ENCODE measurements at regions not wholly inside any gene's neighbourhood (a gene's known extent, or its start where the extent isn't known, plus 50 kb on each side); places are given as distances from the start of the nearest gene placed in this dataset.

- no peaks in the 10 kb centered on the region for H3K4me1 Mint-ChIP-seq
These were observed 382.5 kb downstream of the NYAP2 start for GRCh38 chr2:225781991-225782390.

DNA sequence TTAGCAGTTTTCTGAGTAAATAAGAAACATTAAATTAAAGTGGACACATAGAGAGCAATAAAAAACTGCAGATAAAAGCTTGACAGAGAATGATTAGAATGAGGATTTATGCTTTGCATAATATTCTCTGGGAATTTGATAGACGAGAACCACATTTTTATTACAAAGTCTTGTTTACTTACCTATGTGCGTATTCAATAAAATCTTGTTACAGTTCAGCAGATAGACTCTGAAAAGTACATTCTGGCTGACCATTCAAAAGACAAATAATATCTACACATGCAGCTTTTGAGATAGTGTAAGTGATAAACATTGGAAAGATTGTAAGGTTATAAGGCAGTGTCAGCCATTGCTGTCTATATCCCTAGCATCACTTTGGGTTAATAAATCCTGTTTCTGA lies 381.6 kb downstream of the NYAP2 start:
- no peak overlapping the region for H3K27ac ChIP-seq (ENCODE audit: low read depth, low read length)
- ChIA-PET POLR2A (no interaction called here), CTCF (no interaction called here)
- H3K36me3 Mint-ChIP-seq, result no peaks in the 10 kb centered on the region
- H3K36me3 ChIP-seq (ENCODE audit: insufficient read depth, low read length), result no peaks in the 10 kb centered on the region
- H3K27ac Mint-ChIP-seq, result no peak overlapping the region
- H3K4me1 ChIP-seq (ENCODE audit: insufficient read depth, low read length), result no peaks in the 10 kb centered on the region
- DNase-seq, result no peak
- H3K4me3 Mint-ChIP-seq, result no peak overlapping the region
- H3K4me3 ChIP-seq (ENCODE audit: low read length), result no peak overlapping the region
- H3K27me3 Mint-ChIP-seq, result peaks cover 3 to 4% of the 10 kb centered on the region in 2 donors
- H3K4me1 Mint-ChIP-seq, result no peaks in the 10 kb centered on the region
- H3K9me3 Mint-ChIP-seq, result no peaks in the 10 kb centered on the region
- no peaks in the 10 kb centered on the region for H3K27me3 ChIP-seq (ENCODE audit: insufficient read depth, low read length, poor library complexity, severe bottlenecking)
- no peaks in the 10 kb centered on the region for H3K9me3 ChIP-seq (ENCODE audit: low read length)

More at GRCh38 chr2:225781991-225782390, 382.5 kb downstream of the NYAP2 start:
- no peaks in the 10 kb centered on the region for H3K27me3 ChIP-seq (ENCODE audit: insufficient read depth, low read length, poor library complexity, severe bottlenecking)
- no peaks in the 10 kb centered on the region for H3K9me3 ChIP-seq (ENCODE audit: low read length)
- Mint-ChIP-seq H3K36me3 (no peaks in the 10 kb centered on the region), H3K27ac (no peak overlapping the region), H3K4me3 (no peak overlapping the region), H3K9me3 (no peaks in the 10 kb centered on the region), H3K27me3 (peaks cover 3 to 4% of the 10 kb centered on the region in 2 donors)
- H3K4me3 ChIP-seq (ENCODE audit: low read length), result no peak overlapping the region
- DNase-seq, result no peak
- ChIA-PET CTCF (no interaction called here), POLR2A (no interaction called here)
- no peak overlapping the region for H3K27ac ChIP-seq (ENCODE audit: low read depth, low read length)
- H3K4me1 ChIP-seq (ENCODE audit: insufficient read depth, low read length), result no peaks in the 10 kb centered on the region
- no peaks in the 10 kb centered on the region for H3K36me3 ChIP-seq (ENCODE audit: insufficient read depth, low read length)

GRCh38 chr2:225779829-225780228 lies 380.3 kb downstream of the NYAP2 start:
- peaks cover under 1 to 4% of the 10 kb centered on the region in 2 donors for H3K27me3 Mint-ChIP-seq
- POLR2A ChIA-PET, result no interaction called here
- no peaks in the 10 kb centered on the region for H3K9me3 ChIP-seq (ENCODE audit: low read length)
- H3K4me1 Mint-ChIP-seq, result no peaks in the 10 kb centered on the region
- no peak overlapping the region for H3K27ac Mint-ChIP-seq
- H3K9me3 Mint-ChIP-seq, result no peaks in the 10 kb centered on the region
- no peaks in the 10 kb centered on the region for H3K4me1 ChIP-seq (ENCODE audit: insufficient read depth, low read length)
- H3K4me3 ChIP-seq (ENCODE audit: low read length), result no peak overlapping the region
- H3K27me3 ChIP-seq (ENCODE audit: insufficient read depth, low read length, poor library complexity, severe bottlenecking), result no peaks in the 10 kb centered on the region
- H3K36me3 ChIP-seq (ENCODE audit: insufficient read depth, low read length), result no peaks in the 10 kb centered on the region
- H3K36me3 Mint-ChIP-seq, result no peaks in the 10 kb centered on the region
- H3K4me3 Mint-ChIP-seq, result no peak overlapping the region
- H3K27ac ChIP-seq (ENCODE audit: low read depth, low read length), result no peak overlapping the region
- DNase-seq, result no peak
- CTCF ChIA-PET, result no interaction called here

- Histone ChIP-seq H3K36me3 (ENCODE audit: insufficient read depth, low read length) (no peaks in the 10 kb centered on the region), H3K9me3 (ENCODE audit: low read length) (no peaks in the 10 kb centered on the region), H3K27me3 (ENCODE audit: insufficient read depth, low read length, poor library complexity, severe bottlenecking) (no peaks in the 10 kb centered on the region), H3K27ac (ENCODE audit: low read depth, low read length) (no peak overlapping the region), H3K4me3 (ENCODE audit: low read length) (no peak overlapping the region), H3K4me1 (ENCODE audit: insufficient read depth, low read length) (no peaks in the 10 kb centered on the region)
- ChIA-PET CTCF (no interaction called here), POLR2A (no interaction called here)
- DNase-seq, result no peak
- no peaks in the 10 kb centered on the region for H3K36me3 Mint-ChIP-seq
- H3K27ac Mint-ChIP-seq, result no peak overlapping the region
- H3K27me3 Mint-ChIP-seq, result peaks cover 0 to 2% of the 10 kb centered on the region in 2 donors
- H3K4me1 Mint-ChIP-seq, result no peaks in the 10 kb centered on the region
- peaks cover 0 to 3% (median 0%) of the 10 kb centered on the region in 5 donors for H3K9me3 Mint-ChIP-seq
- H3K4me3 Mint-ChIP-seq, result no peak overlapping the region
These were observed 373.6 kb downstream of the NYAP2 start for GRCh38 chr2:225773148-225773547.

DNA sequence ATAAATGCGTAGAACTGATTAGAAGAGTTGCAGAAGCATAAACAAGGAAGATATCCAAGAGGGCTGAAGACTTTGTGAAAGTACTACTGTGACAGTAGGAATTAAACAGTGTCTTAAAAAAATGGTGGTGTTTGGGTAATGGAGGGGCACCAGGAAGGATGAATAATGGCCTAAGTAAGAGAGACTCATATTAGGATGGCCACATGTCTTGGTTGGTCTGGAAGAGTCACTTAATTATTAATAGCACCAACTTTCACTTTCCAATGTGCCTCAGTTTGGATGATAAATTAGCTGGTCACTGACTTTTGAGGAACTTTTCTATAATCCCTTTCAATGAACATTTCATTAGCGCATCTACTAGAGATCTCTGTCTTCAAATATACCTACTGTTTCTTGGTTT lies 372.2 kb downstream of the NYAP2 start:
- POLR2A ChIA-PET, result no interaction called here

GRCh38 chr2:225768741-225769140 lies 369.2 kb downstream of the NYAP2 start:
- Mint-ChIP-seq H3K4me3 (no peak overlapping the region), H3K27ac (no peak overlapping the region), H3K27me3 (peaks cover 0 to 5% of the 10 kb centered on the region in 2 donors), H3K36me3 (no peaks in the 10 kb centered on the region), H3K9me3 (peaks cover 0 to 3% (median 0%) of the 10 kb centered on the region in 5 donors), H3K4me1 (no peaks in the 10 kb centered on the region)
- Histone ChIP-seq H3K27me3 (ENCODE audit: insufficient read depth, low read length, poor library complexity, severe bottlenecking) (no peaks in the 10 kb centered on the region), H3K36me3 (ENCODE audit: insufficient read depth, low read length) (no peaks in the 10 kb centered on the region), H3K4me3 (ENCODE audit: low read length) (no peak overlapping the region), H3K9me3 (ENCODE audit: low read length) (no peaks in the 10 kb centered on the region), H3K27ac (ENCODE audit: low read depth, low read length) (no peak overlapping the region), H3K4me1 (ENCODE audit: insufficient read depth, low read length) (no peaks in the 10 kb centered on the region)
- CTCF ChIA-PET, result no interaction called here
- no peak for DNase-seq
- POLR2A ChIA-PET, result no interaction called here

More for the DNA sequence above, 372.2 kb downstream of the NYAP2 start:
- H3K27me3 ChIP-seq (ENCODE audit: insufficient read depth, low read length, poor library complexity, severe bottlenecking), result no peaks in the 10 kb centered on the region
- no peak overlapping the region for H3K27ac ChIP-seq (ENCODE audit: low read depth, low read length)
- no peaks in the 10 kb centered on the region for H3K4me1 ChIP-seq (ENCODE audit: insufficient read depth, low read length)
- Mint-ChIP-seq H3K9me3 (peaks cover 0 to 3% (median 0%) of the 10 kb centered on the region in 5 donors), H3K27ac (no peak overlapping the region), H3K27me3 (peaks cover 0 to 5% of the 10 kb centered on the region in 2 donors), H3K4me3 (no peak overlapping the region), H3K36me3 (no peaks in the 10 kb centered on the region), H3K4me1 (no peaks in the 10 kb centered on the region)
- DNase-seq, result no peak
- no peaks in the 10 kb centered on the region for H3K36me3 ChIP-seq (ENCODE audit: insufficient read depth, low read length)
- no peak overlapping the region for H3K4me3 ChIP-seq (ENCODE audit: low read length)
- H3K9me3 ChIP-seq (ENCODE audit: low read length), result no peaks in the 10 kb centered on the region
- CTCF ChIA-PET, result no interaction called here

- Histone ChIP-seq H3K4me3 (ENCODE audit: low read length) (no peak overlapping the region), H3K36me3 (ENCODE audit: insufficient read depth, low read length) (no peaks in the 10 kb centered on the region), H3K27me3 (ENCODE audit: insufficient read depth, low read length, poor library complexity, severe bottlenecking) (no peaks in the 10 kb centered on the region), H3K27ac (ENCODE audit: low read depth, low read length) (no peak overlapping the region), H3K9me3 (ENCODE audit: low read length) (no peaks in the 10 kb centered on the region), H3K4me1 (ENCODE audit: insufficient read depth, low read length) (no peaks in the 10 kb centered on the region)
- Mint-ChIP-seq H3K9me3 (no peaks in the 10 kb centered on the region), H3K36me3 (no peaks in the 10 kb centered on the region), H3K27me3 (peaks cover 3 to 4% of the 10 kb centered on the region in 2 donors), H3K27ac (no peak overlapping the region), H3K4me3 (no peak overlapping the region), H3K4me1 (no peaks in the 10 kb centered on the region)
- ChIA-PET POLR2A (no interaction called here), CTCF (no interaction called here)
- DNase-seq, result no peak
These were observed 366.9 kb downstream of the NYAP2 start for GRCh38 chr2:225766431-225766830.

DNA sequence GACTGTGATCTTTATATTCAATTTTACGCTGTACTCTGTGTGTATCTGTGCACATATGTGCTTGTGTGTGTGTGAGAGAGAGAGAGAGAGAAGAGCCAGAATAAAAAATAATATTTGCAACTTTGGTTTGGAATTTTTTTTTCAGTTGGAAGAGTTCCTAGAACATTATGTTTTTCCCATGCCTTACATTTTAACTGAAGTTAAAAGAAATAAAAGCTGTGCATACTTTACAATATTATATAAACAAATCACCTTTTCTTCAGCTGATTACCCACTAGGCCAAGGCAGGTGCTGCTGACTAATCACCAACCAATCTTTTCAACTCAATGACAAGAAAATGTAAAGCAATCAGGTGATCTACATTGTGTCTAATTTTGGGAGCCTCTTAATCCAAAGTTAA lies 366.3 kb downstream of the NYAP2 start:
- Mint-ChIP-seq H3K9me3 (no peaks in the 10 kb centered on the region), H3K27me3 (peaks cover 3 to 4% of the 10 kb centered on the region in 2 donors), H3K4me3 (no peak overlapping the region), H3K4me1 (no peaks in the 10 kb centered on the region), H3K27ac (no peak overlapping the region), H3K36me3 (no peaks in the 10 kb centered on the region)
- H3K4me1 ChIP-seq (ENCODE audit: insufficient read depth, low read length), result no peaks in the 10 kb centered on the region
- no peaks in the 10 kb centered on the region for H3K27me3 ChIP-seq (ENCODE audit: insufficient read depth, low read length, poor library complexity, severe bottlenecking)
- H3K27ac ChIP-seq (ENCODE audit: low read depth, low read length), result no peak overlapping the region
- no peaks in the 10 kb centered on the region for H3K36me3 ChIP-seq (ENCODE audit: insufficient read depth, low read length)
- CTCF ChIA-PET, result no interaction called here
- DNase-seq, result no peak
- no peak overlapping the region for H3K4me3 ChIP-seq (ENCODE audit: low read length)
- H3K9me3 ChIP-seq (ENCODE audit: low read length), result no peaks in the 10 kb centered on the region
- POLR2A ChIA-PET, result no interaction called here

- no peaks in the 10 kb centered on the region for H3K9me3 Mint-ChIP-seq
- Histone ChIP-seq H3K27me3 (ENCODE audit: insufficient read depth, low read length, poor library complexity, severe bottlenecking) (no peaks in the 10 kb centered on the region), H3K36me3 (ENCODE audit: insufficient read depth, low read length) (no peaks in the 10 kb centered on the region), H3K4me3 (ENCODE audit: low read length) (no peak overlapping the region), H3K27ac (ENCODE audit: low read depth, low read length) (no peak overlapping the region), H3K4me1 (ENCODE audit: insufficient read depth, low read length) (no peaks in the 10 kb centered on the region), H3K9me3 (ENCODE audit: low read length) (no peaks in the 10 kb centered on the region)
- H3K27me3 Mint-ChIP-seq, result peaks cover 3 to 4% of the 10 kb centered on the region in 2 donors
- CTCF ChIA-PET, result no interaction called here
- DNase-seq, result no peak
- H3K4me1 Mint-ChIP-seq, result no peaks in the 10 kb centered on the region
- no peak overlapping the region for H3K27ac Mint-ChIP-seq
- POLR2A ChIA-PET, result no interaction called here
- no peaks in the 10 kb centered on the region for H3K36me3 Mint-ChIP-seq
- H3K4me3 Mint-ChIP-seq, result no peak overlapping the region
These were observed 364.8 kb downstream of the NYAP2 start for GRCh38 chr2:225764346-225764745.

All from CD8-positive, alpha-beta memory T cell (primary cell).